SU-DHL-6 (cell line): ENCODE measurements at regions not wholly inside any gene's neighbourhood (a gene's known extent, or its start where the extent isn't known, plus 50 kb on each side); places are given as distances from the start of the nearest gene placed in this dataset.

ENCODE experiments used
- H2AFZ ChIP-seq: fragments of 200-600 bp; sonication (generic); 2 replicates; pipeline ENCODE4 v1.6.1; 2014; ENCODE audit warnings: low read depth, mild to moderate bottlenecking, moderate library complexity, mixed read lengths, antibody characterized with exemption, low read length; ENCODE audit not compliant: severe bottlenecking
- H3F3A ChIP-seq: fragments of 200-600 bp; shearing (Covaris generic); 2 replicates; pipeline ENCODE4 v1.6.0; 2016; ENCODE audit warnings: antibody characterized with exemption, mild to moderate bottlenecking; ENCODE audit not compliant: insufficient read depth
- H3K27ac ChIP-seq: fragments of 200-600 bp; sonication (generic); 2 replicates; pipeline ENCODE4 v1.5.1; 2016; ENCODE audit warnings: low read depth, mild to moderate bottlenecking, low read length, moderate library complexity, mixed read lengths
- H3K27me3 ChIP-seq: fragments of 200-600 bp; sonication (generic), shearing (Covaris generic); 2 replicates; pipeline ENCODE4 v1.6.0; 2014; ENCODE audit warnings: mild to moderate bottlenecking, low read length
- H3K36me3 ChIP-seq: fragments of 200-600 bp; sonication (generic); 2 replicates; pipeline ENCODE4 v1.6.1; 2014; ENCODE audit warnings: mild to moderate bottlenecking, low read length, mixed read lengths
- H3K4me2 ChIP-seq: fragments of 300-600, 200-600 bp; shearing (Covaris generic), sonication (generic); 2 replicates; pipeline ENCODE4 v1.6.0; 2014; ENCODE audit warnings: low read length, low read depth, mild to moderate bottlenecking; ENCODE audit not compliant: poor library complexity, severe bottlenecking
- H3K4me3 ChIP-seq: fragments of 200-600 bp; sonication (generic); 2 replicates; pipeline ENCODE4 v1.5.1; 2014; ENCODE audit warnings: antibody characterized with exemption, low read length, mild to moderate bottlenecking, mixed read lengths; ENCODE audit not compliant: insufficient read depth, poor library complexity, severe bottlenecking
- H3K79me2 ChIP-seq: fragments of 200-600 bp; sonication (generic); 2 replicates; pipeline ENCODE4 v1.6.1; 2014; ENCODE audit warnings: mild to moderate bottlenecking, low read length, moderate library complexity; ENCODE audit not compliant: insufficient read depth
- H3K9ac ChIP-seq: fragments of 200-600 bp; sonication (generic); 2 replicates; pipeline ENCODE4 v1.7.0; 2014; ENCODE audit warnings: mild to moderate bottlenecking, low read length
- H3K9me2 ChIP-seq: fragments of 200-600 bp; sonication (generic); replicated peaks from 2 replicates; pipeline ENCODE4 v1.6.1; 2014; ENCODE audit warnings: low read length; ENCODE audit not compliant: insufficient read depth
- H3K9me3 ChIP-seq: fragments of 200-600 bp; sonication (generic); 2 replicates; pipeline ENCODE4 v1.6.1; 2014; ENCODE audit warnings: low read length, mixed read lengths; ENCODE audit not compliant: insufficient read depth
- H4K20me1 ChIP-seq: fragments of 200-600 bp; sonication (generic); 2 replicates; pipeline ENCODE4 v1.6.1; 2014; ENCODE audit warnings: low read depth, mild to moderate bottlenecking, antibody characterized with exemption, low read length, moderate library complexity, mixed read lengths
- EZH2phosphoT487 ChIP-seq: fragments of 200-600 bp; sonication (generic), shearing (Covaris generic); conservative IDR thresholded peaks from 2 replicates; pipeline ENCODE4 v1.6.1; 2018; ENCODE audit warnings: mild to moderate bottlenecking, antibody characterized with exemption, low read length, moderate library complexity, mixed read lengths
- TF ChIP-seq, protein P1 (sequence below): fragments of 200-600 bp; sonication (generic); IDR thresholded peaks from one replicate; pipeline ENCODE4 v1.5.1; 2017; ENCODE audit warnings: antibody characterized with exemption, mild to moderate bottlenecking, low read length, moderate library complexity; ENCODE audit not compliant: insufficient read depth, poor library complexity, severe bottlenecking

GRCh38 chr6:8973395-8973794 lies 538.0 kb upstream of the SLC35B3 start:
- H3K9me3 ChIP-seq: peaks cover 7% of the 10 kb centered on the region; the same call in 1 of the 2 replicates
- no peak overlapping the region for H3K9ac ChIP-seq
- H3K36me3 ChIP-seq: no peaks in the 10 kb centered on the region
- H3K79me2 ChIP-seq: no peaks in the 10 kb centered on the region
- H3K27me3 ChIP-seq: no peaks in the 10 kb centered on the region
- H3F3A ChIP-seq: no peaks in the 10 kb centered on the region
- no peak for TF ChIP-seq EZH2phosphoT487
- TF ChIP-seq, protein P1, sequence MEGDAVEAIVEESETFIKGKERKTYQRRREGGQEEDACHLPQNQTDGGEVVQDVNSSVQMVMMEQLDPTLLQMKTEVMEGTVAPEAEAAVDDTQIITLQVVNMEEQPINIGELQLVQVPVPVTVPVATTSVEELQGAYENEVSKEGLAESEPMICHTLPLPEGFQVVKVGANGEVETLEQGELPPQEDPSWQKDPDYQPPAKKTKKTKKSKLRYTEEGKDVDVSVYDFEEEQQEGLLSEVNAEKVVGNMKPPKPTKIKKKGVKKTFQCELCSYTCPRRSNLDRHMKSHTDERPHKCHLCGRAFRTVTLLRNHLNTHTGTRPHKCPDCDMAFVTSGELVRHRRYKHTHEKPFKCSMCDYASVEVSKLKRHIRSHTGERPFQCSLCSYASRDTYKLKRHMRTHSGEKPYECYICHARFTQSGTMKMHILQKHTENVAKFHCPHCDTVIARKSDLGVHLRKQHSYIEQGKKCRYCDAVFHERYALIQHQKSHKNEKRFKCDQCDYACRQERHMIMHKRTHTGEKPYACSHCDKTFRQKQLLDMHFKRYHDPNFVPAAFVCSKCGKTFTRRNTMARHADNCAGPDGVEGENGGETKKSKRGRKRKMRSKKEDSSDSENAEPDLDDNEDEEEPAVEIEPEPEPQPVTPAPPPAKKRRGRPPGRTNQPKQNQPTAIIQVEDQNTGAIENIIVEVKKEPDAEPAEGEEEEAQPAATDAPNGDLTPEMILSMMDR: no peak
- H3K9me2 ChIP-seq: no peaks in the 10 kb centered on the region
- H3K4me3 ChIP-seq: no peak overlapping the region
- H4K20me1 ChIP-seq: peaks cover 3% of the 10 kb centered on the region; the same call in 1 of the 2 replicates
- H3K4me2 ChIP-seq: no peak overlapping the region
- H3K27ac ChIP-seq: no peak overlapping the region
- H2AFZ ChIP-seq: no peak overlapping the region

DNA sequence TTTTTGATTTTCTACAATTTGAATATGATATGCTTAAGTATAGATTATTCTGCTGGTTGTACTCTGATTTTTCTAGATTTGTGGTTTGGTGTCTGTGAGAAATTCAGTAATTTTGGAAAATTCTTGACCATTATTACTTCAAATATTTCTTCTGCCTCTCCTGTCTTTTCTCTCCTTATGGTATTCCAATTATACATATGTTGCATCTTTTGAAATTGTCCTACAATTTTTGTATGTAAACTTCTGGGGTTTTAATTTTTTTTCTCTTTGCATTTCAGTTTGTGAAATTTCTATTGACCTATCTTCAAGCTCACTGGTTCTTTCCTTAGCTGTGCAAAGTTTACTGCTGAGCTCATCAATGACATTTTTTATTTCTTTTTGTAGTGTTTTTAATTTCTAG lies 534.4 kb upstream of the SLC35B3 start:
- Histone ChIP-seq H3K9ac (no peak overlapping the region), H3K4me3 (no peak overlapping the region), H4K20me1 (0 out of 2 replicates have a peak, but pooled peaks cover 3% of the 10 kb centered on the region), H3K9me2 (no peaks in the 10 kb centered on the region), H3K9me3 (peaks cover 7% of the 10 kb centered on the region; the same call in 1 of the 2 replicates), H3K27me3 (no peaks in the 10 kb centered on the region), H3K79me2 (no peaks in the 10 kb centered on the region), H2AFZ (no peak overlapping the region), H3F3A (no peaks in the 10 kb centered on the region), H3K4me2 (no peak overlapping the region), H3K27ac (no peak overlapping the region), H3K36me3 (no peaks in the 10 kb centered on the region)
- TF ChIP-seq, protein P1: no peak

- Histone ChIP-seq H3K9ac (no peak overlapping the region), H3F3A (no peaks in the 10 kb centered on the region), H2AFZ (no peak overlapping the region), H3K36me3 (0 out of 2 replicates have a peak, but pooled peaks cover 3% of the 10 kb centered on the region), H3K4me2 (no peak overlapping the region), H3K9me3 (no peaks in the 10 kb centered on the region), H3K27ac (no peak overlapping the region), H3K9me2 (no peaks in the 10 kb centered on the region), H4K20me1 (peaks cover 4% of the 10 kb centered on the region; the same call in 1 of the 2 replicates), H3K79me2 (no peaks in the 10 kb centered on the region), H3K4me3 (no peak overlapping the region), H3K27me3 (no peaks in the 10 kb centered on the region)
- no peak for TF ChIP-seq EZH2phosphoT487
- TF ChIP-seq, protein P1: no peak
These were observed 523.7 kb upstream of the SLC35B3 start for GRCh38 chr6:8958894-8959511.
